B cell (primary cell): ENCODE measurements at regions not wholly inside any gene's neighbourhood (a gene's known extent, or its start where the extent isn't known, plus 50 kb on each side); places are given as distances from the start of the nearest gene placed in this dataset.

Source experiments
- EZH2 ChIP-seq: IDR thresholded peaks from 2 replicates; pipeline ENCODE4 v1.6.1; 2012; ENCODE audit warnings: borderline replicate concordance, low read depth, mild to moderate bottlenecking, moderate library complexity, low read length; ENCODE audit not compliant: insufficient read depth, poor library complexity, severe bottlenecking
- TF ChIP-seq, protein P1 (sequence below): fragments of 200-600 bp; IDR thresholded peaks from one replicate; pipeline ENCODE4 v1.8.0; 2022; ENCODE audit warnings: antibody characterized with exemption, mild to moderate bottlenecking

GRCh38 chr13:88649855-88650254 lies 978.7 kb downstream of the SLITRK5 start:
- TF ChIP-seq, protein P1, sequence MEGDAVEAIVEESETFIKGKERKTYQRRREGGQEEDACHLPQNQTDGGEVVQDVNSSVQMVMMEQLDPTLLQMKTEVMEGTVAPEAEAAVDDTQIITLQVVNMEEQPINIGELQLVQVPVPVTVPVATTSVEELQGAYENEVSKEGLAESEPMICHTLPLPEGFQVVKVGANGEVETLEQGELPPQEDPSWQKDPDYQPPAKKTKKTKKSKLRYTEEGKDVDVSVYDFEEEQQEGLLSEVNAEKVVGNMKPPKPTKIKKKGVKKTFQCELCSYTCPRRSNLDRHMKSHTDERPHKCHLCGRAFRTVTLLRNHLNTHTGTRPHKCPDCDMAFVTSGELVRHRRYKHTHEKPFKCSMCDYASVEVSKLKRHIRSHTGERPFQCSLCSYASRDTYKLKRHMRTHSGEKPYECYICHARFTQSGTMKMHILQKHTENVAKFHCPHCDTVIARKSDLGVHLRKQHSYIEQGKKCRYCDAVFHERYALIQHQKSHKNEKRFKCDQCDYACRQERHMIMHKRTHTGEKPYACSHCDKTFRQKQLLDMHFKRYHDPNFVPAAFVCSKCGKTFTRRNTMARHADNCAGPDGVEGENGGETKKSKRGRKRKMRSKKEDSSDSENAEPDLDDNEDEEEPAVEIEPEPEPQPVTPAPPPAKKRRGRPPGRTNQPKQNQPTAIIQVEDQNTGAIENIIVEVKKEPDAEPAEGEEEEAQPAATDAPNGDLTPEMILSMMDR, result no peak
- TF ChIP-seq EZH2, result no peak
